AG08395 (cell line): ENCODE measurements at regions not wholly inside any gene's neighbourhood (a gene's known extent, or its start where the extent isn't known, plus 50 kb on each side); places are given as distances from the start of the nearest gene placed in this dataset.
A peak's percentile ranks its signal among the peaks of the same experiment; 100 is the strongest.

Source experiments
- DNase-seq: peaks from one replicate; pipeline ENCODE4 v3.0.0; 2012; ENCODE audit warnings: mixed read lengths, low spot score

DNA sequence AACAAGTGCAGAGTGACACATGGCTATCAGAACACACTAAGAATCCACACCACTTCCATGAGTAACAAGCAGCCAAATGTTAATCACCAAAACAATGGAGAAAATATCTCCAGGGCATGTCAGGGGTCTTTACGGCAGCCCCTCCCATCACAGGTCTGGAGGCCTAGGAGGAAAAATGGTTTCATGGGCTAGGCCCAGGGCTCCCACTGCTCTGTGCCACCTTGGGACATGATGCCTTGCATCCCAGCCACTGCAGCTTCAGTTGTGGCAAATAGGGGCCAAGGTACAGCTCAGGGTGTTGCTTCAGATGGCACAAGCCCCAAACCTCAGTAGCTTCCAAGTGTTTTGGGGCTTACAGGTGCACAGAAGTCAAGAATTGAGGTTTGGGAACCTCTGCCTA, 66.6 kb downstream of the NEURL3 start:
- no peak for DNase-seq

- DNase-seq: no peak
Observed at GRCh38 chr2:96437512-96437911, 67.6 kb downstream of the NEURL3 start.

GRCh38 chr2:96436961-96437360, 68.2 kb downstream of the NEURL3 start:
- DNase-seq: no peak

GRCh38 chr2:96436416-96436815, 68.7 kb downstream of the NEURL3 start:
- no peak for DNase-seq

- DNase-seq: no peak
Observed at GRCh38 chr2:96431319-96431718, 73.8 kb downstream of the NEURL3 start.

GRCh38 chr2:96430394-96430988, 74.7 kb downstream of the NEURL3 start:
- DNase-seq: no peak

GRCh38 chr2:96427917-96428316, 77.2 kb downstream of the NEURL3 start:
- DNase-seq: peak; percentile 63

- DNase-seq: no peak
Observed at GRCh38 chr2:96427169-96427568, 78.0 kb downstream of the NEURL3 start.

GRCh38 chr2:96423828-96424227, 81.3 kb downstream of the NEURL3 start:
- no peak for DNase-seq
